ENCODE measurements at regions not wholly inside any gene's neighbourhood (a gene's known extent, or its start where the extent isn't known, plus 50 kb on each side); places are given as distances from the start of the nearest gene placed in this dataset.

GRCh38 chr6:137728386-137729349 is 138.4 kb upstream of the TNFAIP3 start (continued):
- no peak for TF ChIP-seq EZH2phosphoT487 (IDR thresholded peaks at IDR 0.05; ENCODE audit: borderline replicate concordance, low read depth)
- TF ChIP-seq RAD21 (IDR thresholded peaks at IDR 0.05; ENCODE audit: low read length) = no peak

GRCh38 chr6:137729866-137730629 is 137.0 kb upstream of the TNFAIP3 start:
- no peaks in the 10 kb centered on the region; the same call in 1 of the 2 replicates for H3K27me3 ChIP-seq (ENCODE audit: insufficient read depth)
- no peak overlapping the region for H3K4me2 ChIP-seq
- H3K4me3 ChIP-seq (ENCODE audit: low read depth in 2 of 2, low read length in 1 of 2) = no peak overlapping the region
- no peaks in the 10 kb centered on the region for H3K4me1 ChIP-seq (ENCODE audit: control insufficient read depth in 1 of 2, insufficient read depth in 2 of 2, low read depth in 1 of 2, low read length in 1 of 2)
- no peaks in the 10 kb centered on the region for H3K36me3 ChIP-seq (replicated peaks in 1 of 2; ENCODE audit: control insufficient read depth in 1 of 2, insufficient read depth in 2 of 2, low read length in 1 of 2)
- H3K79me2 ChIP-seq (ENCODE audit: insufficient read depth) = no peaks in the 10 kb centered on the region
- no peaks in the 10 kb centered on the region for H3K9me2 ChIP-seq
- H3K27ac ChIP-seq (ENCODE audit: low read depth in 2 of 2, low read length in 1 of 2) = no peak overlapping the region
- ChIA-PET CTCF (interaction anchor here (1.2 kb wide), 1 partner anchor 17 kb away, joined by 3 read pairs; no protein-coding TSS in a partner anchor), POLR2A (no interaction called here)
- H3K9me3 ChIP-seq = no peaks in the 10 kb centered on the region
- no peaks in the 10 kb centered on the region for H4K20me1 ChIP-seq (ENCODE audit: insufficient read depth)
- H2AFZ ChIP-seq (ENCODE audit: low read depth) = no peak overlapping the region
- WGBS (ENCODE audit: low lambda C conversion rate) = 6% methylated on average over 5 of the region's 6 CpGs
- TF ChIP-seq SMC3 (IDR thresholded peaks at IDR 0.05; ENCODE audit: low read depth, low read length) (no peak), GABPA (IDR thresholded peaks at IDR 0.05; ENCODE audit: low read depth) (no peak)
- no peak overlapping the region for H3K9ac ChIP-seq
- no peaks in the 10 kb centered on the region for H3F3A ChIP-seq (replicated peaks; ENCODE audit: insufficient read depth)
- no peak for DNase-seq

GRCh38 chr6:137731600-137731959 is 135.5 kb upstream of the TNFAIP3 start:
- Histone ChIP-seq H3K4me3 (ENCODE audit: low read depth in 2 of 2, low read length in 1 of 2) (no peak overlapping the region), H3K27me3 (ENCODE audit: insufficient read depth) (no peaks in the 10 kb centered on the region; the same call in 1 of the 2 replicates), H3K9ac (no peak overlapping the region), H3K27ac (ENCODE audit: low read depth in 2 of 2, low read length in 1 of 2) (no peak overlapping the region), H3K9me3 (no peaks in the 10 kb centered on the region), H3K36me3 (replicated peaks in 1 of 2; ENCODE audit: control insufficient read depth in 1 of 2, insufficient read depth in 2 of 2, low read length in 1 of 2) (no peaks in the 10 kb centered on the region), H4K20me1 (ENCODE audit: insufficient read depth) (no peaks in the 10 kb centered on the region), H3K79me2 (ENCODE audit: insufficient read depth) (no peaks in the 10 kb centered on the region), H3K4me1 (ENCODE audit: control insufficient read depth in 1 of 2, insufficient read depth in 2 of 2, low read depth in 1 of 2, low read length in 1 of 2) (no peaks in the 10 kb centered on the region), H3F3A (replicated peaks; ENCODE audit: insufficient read depth) (no peaks in the 10 kb centered on the region), H3K9me2 (no peaks in the 10 kb centered on the region), H2AFZ (ENCODE audit: low read depth) (no peak overlapping the region), H3K4me2 (no peak overlapping the region)
- POLR2A ChIA-PET = no interaction called here
- no peak for DNase-seq
- 3% methylated on average over 2 of the region's 2 CpGs for WGBS (ENCODE audit: low lambda C conversion rate)
- CTCF ChIA-PET = no interaction called here
- TF ChIP-seq RAD21 (IDR thresholded peaks at IDR 0.05; ENCODE audit: low read length) (no peak), NFIC (IDR thresholded peaks at IDR 0.05; ENCODE audit: borderline replicate concordance) (no peak), MEF2A (IDR thresholded peaks at IDR 0.05; ENCODE audit: borderline replicate concordance, low read depth) (no peak), ELF1 (IDR thresholded peaks at IDR 0.05) (no peak), USF1 (IDR thresholded peaks at IDR 0.05; ENCODE audit: borderline replicate concordance, low read depth) (no peak), USF2 (IDR thresholded peaks at IDR 0.05; ENCODE audit: borderline replicate concordance, low read depth, low read length) (no peak), YY1 (IDR thresholded peaks at IDR 0.05; ENCODE audit: low read depth) (no peak), EP300 (IDR thresholded peaks at IDR 0.05; ENCODE audit: borderline replicate concordance in 1 of 2, low read depth in 1 of 2, low read length in 1 of 2) (no peak), JUND (IDR thresholded peaks at IDR 0.05) (no peak), RCOR1 (IDR thresholded peaks at IDR 0.05; ENCODE audit: low read length) (no peak), EZH2phosphoT487 (IDR thresholded peaks at IDR 0.05; ENCODE audit: borderline replicate concordance, low read depth) (no peak), RFX5 (IDR thresholded peaks at IDR 0.05; ENCODE audit: low read length) (no peak), GABPA (IDR thresholded peaks at IDR 0.05; ENCODE audit: low read depth) (no peak), FOXM1 (IDR thresholded peaks at IDR 0.05; ENCODE audit: low read depth) (no peak), ZBTB33 (IDR thresholded peaks at IDR 0.05; ENCODE audit: borderline replicate concordance, low read depth) (no peak), MXI1 (IDR thresholded peaks at IDR 0.05; ENCODE audit: low read depth, low read length) (no peak)

All from SK-N-SH (cell line).